GM12892 (cell line): ENCODE measurements at regions not wholly inside any gene's neighbourhood (a gene's known extent, or its start where the extent isn't known, plus 50 kb on each side); places are given as distances from the start of the nearest gene placed in this dataset.
"Not testable (repeated sequence)": the region's sequence is repeated elsewhere in the genome, so short reads cannot be mapped to it uniquely, and the experiment has no call there.

Experiments
- DNase-seq: peaks from one replicate; pipeline ENCODE4 v3.0.0; 2011; ENCODE audit not compliant: insufficient read length
- FAIRE-seq: peaks from 2 replicates; lab custom pipeline; 2011; peaks lifted over from hg19 to GRCh38; lab: Jason Lieb, UNC
- POLR2A ChIP-seq: IDR thresholded peaks from 2 replicates; pipeline ENCODE4 v1.6.1; 2011; ENCODE audit warnings: low read depth, low read length, control low read depth
- POLR2AphosphoS5 ChIP-seq: IDR thresholded peaks from 2 replicates; pipeline ENCODE4 v1.6.1; 2011; ENCODE audit warnings: low read depth, low read length, control low read depth
- TAF1 ChIP-seq: IDR thresholded peaks from 2 replicates; pipeline ENCODE4 v1.6.1; 2011; ENCODE audit warnings: low read depth, mild to moderate bottlenecking, control low read depth, low read length, borderline replicate concordance

GRCh38 chr12:124140944-124141486 lies 153.9 kb upstream of the RFLNA start:
- TF ChIP-seq POLR2AphosphoS5 (no peak), TAF1 (no peak), POLR2A (no peak)
- FAIRE-seq (no peak), DNase-seq (no peak)

- not testable (repeated sequence) for FAIRE-seq
These were observed 153.3 kb upstream of the RFLNA start for GRCh38 chr12:124141611-124142010.

GRCh38 chr12:124142395-124143035 lies 152.4 kb upstream of the RFLNA start:
- TF ChIP-seq POLR2A, result no peak
- no peak for TF ChIP-seq TAF1
- no peak for TF ChIP-seq POLR2AphosphoS5
- FAIRE-seq, result no peak
- no peak for DNase-seq

More at GRCh38 chr12:124141611-124142010, 153.3 kb upstream of the RFLNA start:
- DNase-seq, result not testable (repeated sequence)

- TF ChIP-seq POLR2AphosphoS5 (no peak), TAF1 (no peak), POLR2A (no peak)
- FAIRE-seq, result no peak
These were observed 151.2 kb upstream of the RFLNA start for GRCh38 chr12:124143726-124144125.

GRCh38 chr12:124144531-124145194 lies 150.2 kb upstream of the RFLNA start:
- TF ChIP-seq TAF1 (no peak), POLR2AphosphoS5 (no peak), POLR2A (no peak)

More at GRCh38 chr12:124143726-124144125, 151.2 kb upstream of the RFLNA start:
- DNase-seq, result no peak

GRCh38 chr12:124147027-124147426 lies 147.9 kb upstream of the RFLNA start:
- TF ChIP-seq TAF1, result no peak
- TF ChIP-seq POLR2AphosphoS5, result no peak
- TF ChIP-seq POLR2A, result no peak
- DNase-seq (no peak), FAIRE-seq (no peak)

More at GRCh38 chr12:124144531-124145194, 150.2 kb upstream of the RFLNA start:
- FAIRE-seq (no peak), DNase-seq (no peak)

GRCh38 chr12:124147575-124147974 lies 147.3 kb upstream of the RFLNA start:
- no peak for DNase-seq
- peak; percentile 9 for FAIRE-seq
- TF ChIP-seq TAF1 (no peak), POLR2AphosphoS5 (no peak), POLR2A (no peak)

GRCh38 chr12:124148481-124149273 lies 146.2 kb upstream of the RFLNA start:
- no peak for TF ChIP-seq TAF1
- FAIRE-seq (no peak), DNase-seq (no peak)

- no peak for DNase-seq
- TF ChIP-seq TAF1 (no peak), POLR2AphosphoS5 (no peak), POLR2A (no peak)
- no peak for FAIRE-seq
These were observed 145.6 kb upstream of the RFLNA start for GRCh38 chr12:124149287-124149686.

GRCh38 chr12:124150168-124150567 lies 144.7 kb upstream of the RFLNA start:
- DNase-seq (no peak), FAIRE-seq (no peak)
- TF ChIP-seq TAF1 (no peak), POLR2A (no peak), POLR2AphosphoS5 (no peak)

- no peak for DNase-seq
- FAIRE-seq, result no peak
- no peak for TF ChIP-seq POLR2A
- no peak for TF ChIP-seq POLR2AphosphoS5
- TF ChIP-seq TAF1, result no peak
These were observed 143.3 kb upstream of the RFLNA start for GRCh38 chr12:124151583-124151982.

GRCh38 chr12:124152731-124153130 lies 142.2 kb upstream of the RFLNA start:
- TF ChIP-seq POLR2AphosphoS5 (no peak), POLR2A (no peak), TAF1 (no peak)
- no peak for DNase-seq
- FAIRE-seq, result no peak

- FAIRE-seq, result no peak
- TF ChIP-seq TAF1 (no peak), POLR2AphosphoS5 (no peak), POLR2A (no peak)
These were observed 141.5 kb upstream of the RFLNA start for GRCh38 chr12:124153392-124153791.

More at GRCh38 chr12:124153392-124153791, 141.5 kb upstream of the RFLNA start:
- no peak for DNase-seq
